Muscle layer of colon (tissue), 2 donors: ENCODE measurements at regions not wholly inside any gene's neighbourhood (a gene's known extent, or its start where the extent isn't known, plus 50 kb on each side); places are given as distances from the start of the nearest gene placed in this dataset.

ENCODE experiments used
- H3K27ac ChIP-seq: one replicate; pipeline ENCODE4 v1.7.0; 2013; ENCODE audit warnings: low read depth, mild to moderate bottlenecking, low read length, moderate library complexity
- H3K27me3 ChIP-seq, 2 donors: one replicate each; pipeline ENCODE4 v1.7.0; 2013; ENCODE audit warnings: low read length in 2 of 2, mild to moderate bottlenecking in 2 of 2; ENCODE audit not compliant: insufficient read depth in 2 of 2, control insufficient read depth in 1 of 2
- H3K36me3 ChIP-seq: one replicate; pipeline ENCODE4 v1.7.0; 2013; ENCODE audit warnings: mild to moderate bottlenecking, low read length; ENCODE audit not compliant: insufficient read depth
- H3K4me1 ChIP-seq: one replicate; pipeline ENCODE4 v1.7.0; 2013; ENCODE audit warnings: mild to moderate bottlenecking, low read length; ENCODE audit not compliant: insufficient read depth
- H3K4me3 ChIP-seq, 2 donors: one replicate each; pipeline ENCODE4 v1.7.0; 2013; ENCODE audit warnings: low read length in 2 of 2, low read depth in 1 of 2, mild to moderate bottlenecking in 1 of 2, moderate library complexity in 1 of 2
- H3K9ac ChIP-seq: one replicate; pipeline ENCODE4 v1.7.0; 2013; ENCODE audit warnings: low read length
- H3K9me3 ChIP-seq: one replicate; pipeline ENCODE4 v1.7.0; 2013; ENCODE audit warnings: mild to moderate bottlenecking, low read length
- donor health status: abdominal sarcoma.
- donor health status: Adenocarcinoma of cecum.

- H3K4me3 ChIP-seq = no peak overlapping the region
- no peaks in the 10 kb centered on the region for H3K27me3 ChIP-seq
- H3K27ac ChIP-seq = no peak overlapping the region
- H3K9ac ChIP-seq = no peak overlapping the region
- no peaks in the 10 kb centered on the region for H3K36me3 ChIP-seq
- no peaks in the 10 kb centered on the region for H3K9me3 ChIP-seq
- H3K4me1 ChIP-seq = no peaks in the 10 kb centered on the region
Measured at GRCh38 chr9:38284039-38284575, 108.4 kb upstream of the ALDH1B1 start.

- H3K4me1 ChIP-seq = no peaks in the 10 kb centered on the region
- H3K27ac ChIP-seq = no peak overlapping the region
- H3K4me3 ChIP-seq = no peak overlapping the region
- no peaks in the 10 kb centered on the region for H3K27me3 ChIP-seq
- no peaks in the 10 kb centered on the region for H3K9me3 ChIP-seq
- no peak overlapping the region for H3K9ac ChIP-seq
- no peaks in the 10 kb centered on the region for H3K36me3 ChIP-seq
Measured at GRCh38 chr9:38282756-38283155, 109.7 kb upstream of the ALDH1B1 start.

DNA sequence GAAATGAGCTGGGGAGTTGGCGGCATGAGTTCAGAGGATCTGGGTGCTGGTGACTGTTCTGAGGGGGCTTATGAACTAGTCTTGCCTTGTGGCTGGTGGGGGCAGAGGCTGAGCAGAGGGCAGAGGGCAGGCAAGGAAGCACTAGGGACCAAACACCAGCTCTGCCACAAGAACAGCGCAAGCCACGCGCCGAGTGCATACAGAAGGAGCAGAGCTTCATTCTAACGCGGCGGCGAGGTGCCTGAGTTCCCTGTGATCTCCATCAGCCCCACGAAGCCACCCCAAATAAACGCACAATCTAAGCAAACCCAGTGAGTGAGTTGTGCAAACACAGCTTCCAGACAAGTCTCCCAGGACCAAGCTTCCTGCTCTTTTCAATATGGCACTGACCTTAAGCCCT is 110.6 kb upstream of the ALDH1B1 start:
- Histone ChIP-seq H3K4me1 (no peaks in the 10 kb centered on the region), H3K27ac (no peak overlapping the region), H3K9ac (no peak overlapping the region), H3K9me3 (no peaks in the 10 kb centered on the region), H3K4me3 (no peak overlapping the region), H3K36me3 (no peaks in the 10 kb centered on the region), H3K27me3 (no peaks in the 10 kb centered on the region)

DNA sequence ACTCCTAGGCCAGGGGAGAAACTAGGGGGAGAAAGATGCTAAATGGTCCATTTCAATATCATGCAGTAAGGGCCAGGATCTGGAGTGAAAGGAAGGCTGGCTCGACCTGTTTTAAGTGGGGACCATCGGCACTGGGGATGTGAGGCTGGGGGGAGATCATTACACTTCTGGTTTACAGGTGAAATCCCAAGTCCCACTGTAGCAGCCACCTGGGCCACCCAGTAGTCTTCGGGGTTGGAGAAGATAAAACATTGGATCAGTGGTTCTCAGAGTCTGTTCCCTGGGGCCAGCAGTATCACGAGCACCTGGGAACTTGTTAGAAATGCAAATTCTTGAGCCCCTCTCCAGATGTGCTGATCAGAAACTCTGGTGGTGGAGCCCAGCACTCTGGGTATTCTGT is 111.3 kb upstream of the ALDH1B1 start:
- Histone ChIP-seq H3K36me3 (no peaks in the 10 kb centered on the region), H3K27ac (no peak overlapping the region), H3K4me3 (no peak overlapping the region), H3K9ac (no peak overlapping the region), H3K27me3 (no peaks in the 10 kb centered on the region), H3K9me3 (no peaks in the 10 kb centered on the region), H3K4me1 (no peaks in the 10 kb centered on the region)

GRCh38 chr9:38280251-38280800 is 112.2 kb upstream of the ALDH1B1 start:
- Histone ChIP-seq H3K36me3 (no peaks in the 10 kb centered on the region), H3K27ac (no peak overlapping the region), H3K9me3 (no peaks in the 10 kb centered on the region)

DNA sequence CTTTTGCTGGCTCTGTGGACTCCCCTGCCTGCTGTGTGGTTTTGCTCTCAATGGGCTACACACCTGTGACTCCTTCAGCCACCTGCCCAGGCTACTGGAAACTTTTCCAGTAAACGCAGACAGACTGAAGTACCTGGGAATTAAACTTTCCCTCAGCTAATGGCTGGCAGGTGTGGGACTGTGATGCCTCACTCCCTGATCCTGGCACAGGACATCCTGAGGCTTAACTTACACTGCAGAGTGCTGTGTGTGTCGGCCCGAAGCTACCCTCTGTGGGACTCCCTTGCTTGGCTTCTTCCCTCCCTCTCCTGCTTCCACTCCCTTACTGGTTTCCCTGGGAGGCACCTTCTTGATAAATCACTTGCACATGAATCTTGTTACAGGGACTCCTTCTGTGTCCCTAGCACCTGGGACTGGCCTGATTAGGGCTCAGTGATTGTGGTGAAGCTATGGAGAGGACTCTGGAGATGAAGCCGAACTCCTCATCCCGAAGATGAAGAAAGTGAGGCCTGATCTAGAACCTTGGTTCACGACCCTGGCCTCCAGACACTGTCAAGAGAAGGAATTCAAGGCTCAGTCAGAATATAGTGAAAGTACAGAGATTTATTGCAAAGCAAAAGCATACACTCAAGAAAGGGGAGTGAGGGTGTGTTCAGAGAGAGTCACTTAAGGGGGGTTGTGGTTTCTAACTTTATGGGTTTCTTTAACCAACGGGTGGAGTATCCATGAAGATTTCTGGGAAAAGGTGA is 113.4 kb upstream of the ALDH1B1 start:
- no peaks in the 10 kb centered on the region for H3K27me3 ChIP-seq
- H3K4me1 ChIP-seq = no peaks in the 10 kb centered on the region
- no peaks in the 10 kb centered on the region for H3K36me3 ChIP-seq
- H3K27ac ChIP-seq = no peak overlapping the region
- H3K4me3 ChIP-seq = no peak overlapping the region
- no peaks in the 10 kb centered on the region for H3K9me3 ChIP-seq
- no peak overlapping the region for H3K9ac ChIP-seq

More at GRCh38 chr9:38280251-38280800, 112.2 kb upstream of the ALDH1B1 start:
- Histone ChIP-seq H3K4me3 (no peak overlapping the region), H3K27me3 (no peaks in the 10 kb centered on the region), H3K9ac (no peak overlapping the region), H3K4me1 (no peaks in the 10 kb centered on the region)

- Histone ChIP-seq H3K36me3 (no peaks in the 10 kb centered on the region), H3K9me3 (no peaks in the 10 kb centered on the region), H3K9ac (no peak overlapping the region), H3K27ac (no peak overlapping the region), H3K27me3 (no peaks in the 10 kb centered on the region), H3K4me1 (no peaks in the 10 kb centered on the region), H3K4me3 (no peak overlapping the region)
Measured at GRCh38 chr9:38278457-38278856, 114.0 kb upstream of the ALDH1B1 start.

GRCh38 chr9:38277601-38278200 is 114.8 kb upstream of the ALDH1B1 start:
- H3K4me3 ChIP-seq = no peak overlapping the region
- no peaks in the 10 kb centered on the region for H3K4me1 ChIP-seq
- no peak overlapping the region for H3K27ac ChIP-seq
- no peaks in the 10 kb centered on the region for H3K36me3 ChIP-seq
- no peaks in the 10 kb centered on the region for H3K9me3 ChIP-seq
- no peaks in the 10 kb centered on the region for H3K27me3 ChIP-seq
- no peak overlapping the region for H3K9ac ChIP-seq

DNA sequence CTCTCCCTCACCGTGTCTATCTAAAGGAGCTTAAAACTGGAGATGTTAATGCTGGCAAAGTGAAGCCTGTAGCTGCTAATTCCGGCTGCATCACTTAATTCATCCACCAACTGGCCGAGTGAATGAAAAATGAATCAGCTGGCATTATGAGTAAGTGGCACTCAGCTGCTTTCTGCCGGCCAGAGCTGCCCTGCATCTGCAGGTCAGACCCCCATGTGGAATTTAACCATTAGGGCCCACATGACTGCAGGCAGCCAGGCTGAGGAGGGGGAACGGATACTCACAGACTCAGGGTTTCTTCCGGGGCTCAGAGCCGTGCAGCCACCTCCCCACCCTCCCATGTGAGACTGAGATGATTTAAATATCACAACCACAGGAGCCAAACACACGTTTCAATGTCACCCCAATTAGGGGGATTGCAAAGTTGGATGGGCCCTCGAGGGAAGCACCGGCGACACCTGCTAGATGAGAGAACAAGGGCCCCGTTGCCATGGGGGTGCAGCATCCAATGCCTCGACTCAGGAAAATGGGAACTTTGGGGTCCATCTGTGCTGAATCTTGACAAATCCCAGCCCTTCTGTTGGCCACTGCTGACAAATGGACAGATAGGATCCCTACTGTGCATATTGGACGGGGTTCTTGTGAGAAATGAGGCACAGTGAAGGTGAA is 115.6 kb upstream of the ALDH1B1 start:
- Histone ChIP-seq H3K36me3 (no peaks in the 10 kb centered on the region), H3K4me3 (no peak overlapping the region), H3K4me1 (no peaks in the 10 kb centered on the region), H3K27me3 (no peaks in the 10 kb centered on the region), H3K27ac (no peak overlapping the region), H3K9ac (no peak overlapping the region), H3K9me3 (no peaks in the 10 kb centered on the region)

DNA sequence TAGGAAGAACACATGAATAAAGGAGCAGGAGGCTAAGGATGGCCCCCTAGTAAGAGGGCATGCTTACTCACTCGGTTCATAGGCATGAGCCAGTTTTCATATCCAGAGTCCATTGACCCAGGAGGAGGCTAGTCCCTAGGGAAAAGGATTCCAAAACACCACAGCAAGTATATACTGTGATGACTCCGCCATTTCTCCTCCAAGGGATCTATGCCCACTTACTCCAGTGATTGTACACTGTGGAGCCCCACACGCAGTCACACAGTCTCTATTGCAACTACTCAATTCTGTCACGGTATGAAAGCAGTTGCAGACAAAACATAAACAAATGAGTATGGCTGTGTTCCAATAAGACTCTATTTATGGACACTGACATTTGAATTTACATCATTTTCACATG is 117.7 kb upstream of the ALDH1B1 start:
- Histone ChIP-seq H3K9me3 (no peaks in the 10 kb centered on the region), H3K4me3 (no peak overlapping the region)

DNA sequence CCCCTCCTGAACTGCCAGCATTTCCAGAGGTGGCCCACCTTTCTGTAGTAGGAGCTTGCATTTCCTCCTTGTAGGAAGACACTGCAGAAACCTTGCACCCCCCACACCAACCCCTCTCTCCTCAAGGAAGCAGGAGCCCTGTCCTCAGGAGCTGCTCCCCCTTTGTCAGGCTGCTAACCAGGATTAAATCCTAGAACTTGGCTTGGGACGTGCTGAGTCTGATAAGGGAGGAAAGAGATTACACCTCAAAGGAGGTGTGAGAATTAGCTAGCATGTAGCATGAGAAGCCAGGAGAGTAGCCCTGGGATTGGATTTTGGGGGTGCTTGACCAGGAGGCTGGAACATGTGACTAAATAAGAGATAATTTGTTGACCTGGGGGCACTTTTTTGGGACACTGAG is 119.8 kb upstream of the ALDH1B1 start:
- H3K4me1 ChIP-seq = no peaks in the 10 kb centered on the region
- no peak overlapping the region for H3K4me3 ChIP-seq

More for the DNA sequence above, 117.7 kb upstream of the ALDH1B1 start:
- Histone ChIP-seq H3K4me1 (no peaks in the 10 kb centered on the region), H3K9ac (no peak overlapping the region), H3K27me3 (no peaks in the 10 kb centered on the region), H3K27ac (no peak overlapping the region), H3K36me3 (no peaks in the 10 kb centered on the region)

More for the DNA sequence above, 119.8 kb upstream of the ALDH1B1 start:
- Histone ChIP-seq H3K27ac (no peak overlapping the region), H3K27me3 (no peaks in the 10 kb centered on the region), H3K9me3 (no peaks in the 10 kb centered on the region), H3K9ac (no peak overlapping the region), H3K36me3 (no peaks in the 10 kb centered on the region)
